BE2C (cell line): ENCODE measurements at regions not wholly inside any gene's neighbourhood (a gene's known extent, or its start where the extent isn't known, plus 50 kb on each side); places are given as distances from the start of the nearest gene placed in this dataset.

Source experiments
- DNase-seq: peaks from one replicate; pipeline ENCODE4 v3.0.0-alpha.2; 2020
- H3K27me3 ChIP-seq: fragments of 250-450 bp; sonication (Bioruptor Pico); 2 replicates; pipeline ENCODE4 v1.5.1; 2020; ENCODE audit warnings: mild to moderate bottlenecking
- H3K36me3 ChIP-seq: fragments of 250-450 bp; sonication (Bioruptor Pico); 2 replicates; pipeline ENCODE4 v1.5.1; 2020; ENCODE audit warnings: mild to moderate bottlenecking
- H3K4me1 ChIP-seq: fragments of 250-450 bp; sonication (Bioruptor Pico); 2 replicates; pipeline ENCODE4 v1.5.1; 2020
- H3K4me3 ChIP-seq: 2 replicates; pipeline ENCODE4 v1.5.1; 2011; ENCODE audit warnings: low read depth, low read length
- H3K9me3 ChIP-seq: fragments of 250-450 bp; sonication (Bioruptor Pico); 2 replicates; pipeline ENCODE4 v1.5.1; 2020
- TF ChIP-seq, protein P1 (sequence below): IDR thresholded peaks from 2 replicates; pipeline ENCODE4 v1.5.1; 2012; ENCODE audit warnings: mild to moderate bottlenecking, low read depth, low read length

DNA sequence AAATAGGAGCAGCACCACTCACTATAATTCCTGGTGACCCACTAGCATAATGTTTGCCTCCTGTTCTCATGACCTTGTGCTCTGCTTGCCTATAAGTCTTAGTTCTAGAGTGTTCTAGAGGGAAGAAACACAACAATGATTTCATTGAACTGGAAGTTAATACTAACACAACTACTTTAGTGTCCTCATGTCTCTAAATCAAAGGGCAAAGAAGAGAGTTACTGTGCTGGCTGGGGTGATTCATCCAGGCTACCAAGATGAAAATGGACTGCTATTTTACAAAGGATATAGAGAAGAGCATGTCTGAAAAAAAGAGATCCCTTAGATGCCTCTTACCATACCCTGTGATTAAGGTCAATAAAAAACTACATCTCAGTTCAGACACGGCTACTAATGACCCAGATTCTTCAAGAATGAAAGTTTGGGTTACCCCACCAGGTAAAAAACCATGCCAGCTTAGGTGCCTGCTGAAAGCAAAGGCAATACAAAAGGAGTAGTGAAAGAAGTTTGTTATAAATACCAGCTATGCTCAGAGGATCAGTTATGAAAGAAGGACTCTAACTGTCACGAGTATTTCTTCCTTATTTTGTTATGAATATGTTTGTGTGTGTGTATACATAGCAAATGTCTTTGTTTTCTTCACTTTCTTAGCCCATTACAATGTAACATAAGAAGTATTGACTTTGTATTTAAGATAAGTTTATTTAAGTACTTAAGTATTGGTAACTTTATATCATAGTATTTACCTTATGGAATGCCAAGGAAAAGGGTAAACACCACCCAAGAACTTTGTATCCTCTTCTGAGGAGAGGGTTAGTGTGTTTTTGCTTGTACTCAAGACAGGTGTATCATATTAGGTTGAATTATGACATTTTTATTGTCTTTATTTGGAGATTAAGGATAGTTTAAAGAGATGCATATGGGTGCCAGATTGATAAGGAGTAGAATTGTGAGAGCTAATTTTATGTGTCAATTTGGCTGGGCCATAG, 314.1 kb upstream of the PTGER4 start:
- DNase-seq = no peak
- Histone ChIP-seq H3K9me3 (no peaks in the 10 kb centered on the region), H3K36me3 (no peaks in the 10 kb centered on the region), H3K4me1 (no peaks in the 10 kb centered on the region), H3K27me3 (no peaks in the 10 kb centered on the region), H3K4me3 (no peak overlapping the region)
- TF ChIP-seq, protein P1, sequence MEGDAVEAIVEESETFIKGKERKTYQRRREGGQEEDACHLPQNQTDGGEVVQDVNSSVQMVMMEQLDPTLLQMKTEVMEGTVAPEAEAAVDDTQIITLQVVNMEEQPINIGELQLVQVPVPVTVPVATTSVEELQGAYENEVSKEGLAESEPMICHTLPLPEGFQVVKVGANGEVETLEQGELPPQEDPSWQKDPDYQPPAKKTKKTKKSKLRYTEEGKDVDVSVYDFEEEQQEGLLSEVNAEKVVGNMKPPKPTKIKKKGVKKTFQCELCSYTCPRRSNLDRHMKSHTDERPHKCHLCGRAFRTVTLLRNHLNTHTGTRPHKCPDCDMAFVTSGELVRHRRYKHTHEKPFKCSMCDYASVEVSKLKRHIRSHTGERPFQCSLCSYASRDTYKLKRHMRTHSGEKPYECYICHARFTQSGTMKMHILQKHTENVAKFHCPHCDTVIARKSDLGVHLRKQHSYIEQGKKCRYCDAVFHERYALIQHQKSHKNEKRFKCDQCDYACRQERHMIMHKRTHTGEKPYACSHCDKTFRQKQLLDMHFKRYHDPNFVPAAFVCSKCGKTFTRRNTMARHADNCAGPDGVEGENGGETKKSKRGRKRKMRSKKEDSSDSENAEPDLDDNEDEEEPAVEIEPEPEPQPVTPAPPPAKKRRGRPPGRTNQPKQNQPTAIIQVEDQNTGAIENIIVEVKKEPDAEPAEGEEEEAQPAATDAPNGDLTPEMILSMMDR = no peak

GRCh38 chr5:40364441-40364840, 315.3 kb upstream of the PTGER4 start:
- H3K9me3 ChIP-seq = no peaks in the 10 kb centered on the region
- no peak overlapping the region for H3K4me3 ChIP-seq
- no peaks in the 10 kb centered on the region for H3K4me1 ChIP-seq
- H3K27me3 ChIP-seq = no peaks in the 10 kb centered on the region
- TF ChIP-seq, protein P1 = no peak
- H3K36me3 ChIP-seq = no peaks in the 10 kb centered on the region
- no peak for DNase-seq

- TF ChIP-seq, protein P1 = no peak
- Histone ChIP-seq H3K27me3 (no peaks in the 10 kb centered on the region), H3K4me3 (no peak overlapping the region), H3K36me3 (no peaks in the 10 kb centered on the region), H3K4me1 (no peaks in the 10 kb centered on the region), H3K9me3 (no peaks in the 10 kb centered on the region)
- no peak for DNase-seq
These were observed 318.3 kb upstream of the PTGER4 start for GRCh38 chr5:40361378-40361777.

GRCh38 chr5:40360685-40361084, 319.0 kb upstream of the PTGER4 start:
- Histone ChIP-seq H3K4me1 (no peaks in the 10 kb centered on the region), H3K4me3 (no peak overlapping the region), H3K27me3 (no peaks in the 10 kb centered on the region), H3K36me3 (no peaks in the 10 kb centered on the region), H3K9me3 (no peaks in the 10 kb centered on the region)
- TF ChIP-seq, protein P1 = no peak
- no peak for DNase-seq

DNA sequence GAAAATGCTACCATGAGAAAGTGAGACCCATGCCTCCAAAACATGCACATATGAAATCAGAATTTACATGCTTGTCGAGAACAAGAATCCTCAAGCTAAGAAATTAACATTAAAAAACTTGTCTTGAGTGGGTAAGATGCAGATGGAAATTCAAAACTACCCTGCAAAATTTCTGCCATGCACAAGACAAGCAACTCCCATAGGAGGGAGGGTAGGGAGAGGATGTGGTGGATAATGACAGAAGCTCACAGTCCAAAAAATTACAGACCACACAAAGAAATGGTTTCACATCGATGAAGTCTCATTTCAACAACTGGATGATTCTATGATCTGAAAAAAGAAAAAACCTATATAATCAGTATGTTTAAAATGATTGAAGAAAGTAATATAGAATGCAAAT, 319.9 kb upstream of the PTGER4 start:
- Histone ChIP-seq H3K27me3 (no peaks in the 10 kb centered on the region), H3K4me3 (no peak overlapping the region), H3K9me3 (no peaks in the 10 kb centered on the region), H3K36me3 (no peaks in the 10 kb centered on the region), H3K4me1 (no peaks in the 10 kb centered on the region)
- TF ChIP-seq, protein P1 = no peak
- no peak for DNase-seq

DNA sequence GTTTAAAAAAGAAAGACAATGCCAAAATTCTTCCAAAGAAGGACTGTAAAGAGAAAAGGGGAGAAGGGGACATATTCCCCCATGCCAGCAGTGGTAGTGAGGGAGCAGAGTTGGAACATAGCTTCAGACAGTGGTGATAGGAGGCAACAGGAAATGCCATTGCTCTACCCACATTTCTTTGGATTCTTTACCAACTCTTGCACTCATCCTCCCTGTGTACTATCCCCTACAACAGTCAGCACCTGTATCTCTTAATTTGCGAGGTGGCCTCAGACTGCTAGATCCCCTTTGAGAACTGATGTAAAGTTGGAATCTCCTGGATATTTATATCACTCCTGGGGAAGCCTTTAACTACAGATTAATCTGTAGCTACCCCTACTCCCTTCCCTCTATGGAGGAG, 320.6 kb upstream of the PTGER4 start:
- no peak for DNase-seq
- Histone ChIP-seq H3K36me3 (no peaks in the 10 kb centered on the region), H3K4me1 (no peaks in the 10 kb centered on the region), H3K9me3 (no peaks in the 10 kb centered on the region), H3K4me3 (no peak overlapping the region), H3K27me3 (no peaks in the 10 kb centered on the region)
- TF ChIP-seq, protein P1 = no peak
